ENCODE measurements at regions not wholly inside any gene's neighbourhood (a gene's known extent, or its start where the extent isn't known, plus 50 kb on each side); places are given as distances from the start of the nearest gene placed in this dataset.

DNA sequence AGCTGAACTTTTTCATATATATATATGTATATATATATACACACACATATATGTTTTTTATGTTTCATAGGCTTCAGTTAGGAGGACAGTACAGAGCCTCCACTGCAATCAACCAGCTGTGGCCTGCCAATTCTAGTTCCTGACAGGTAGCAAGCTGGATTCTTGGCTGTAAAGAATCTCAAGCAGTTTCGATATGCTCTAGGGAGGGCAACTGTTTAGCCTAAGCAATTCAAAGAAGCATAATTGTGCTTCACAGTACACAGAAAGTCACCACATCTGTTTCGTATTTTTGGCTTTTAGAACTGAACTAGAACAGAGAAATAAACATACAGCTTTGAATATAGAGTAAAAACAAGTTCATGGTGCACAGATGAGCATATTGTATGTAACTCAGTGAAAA is 152.4 kb upstream of the ARRDC3 start:
- Mint-ChIP-seq H3K4me3 (no peak overlapping the region), H3K36me3 (no peaks in the 10 kb centered on the region), H3K4me1 (no peaks in the 10 kb centered on the region), H3K27me3 (ENCODE audit: low read depth in 3 of 3) (peaks cover 0 to 6% (median 0%) of the 10 kb centered on the region in 3 donors), H3K27ac (no peak overlapping the region), H3K9me3 (peaks cover 0 to 4% (median 0%) of the 10 kb centered on the region in 6 donors)
- DNase-seq = no peak

DNA sequence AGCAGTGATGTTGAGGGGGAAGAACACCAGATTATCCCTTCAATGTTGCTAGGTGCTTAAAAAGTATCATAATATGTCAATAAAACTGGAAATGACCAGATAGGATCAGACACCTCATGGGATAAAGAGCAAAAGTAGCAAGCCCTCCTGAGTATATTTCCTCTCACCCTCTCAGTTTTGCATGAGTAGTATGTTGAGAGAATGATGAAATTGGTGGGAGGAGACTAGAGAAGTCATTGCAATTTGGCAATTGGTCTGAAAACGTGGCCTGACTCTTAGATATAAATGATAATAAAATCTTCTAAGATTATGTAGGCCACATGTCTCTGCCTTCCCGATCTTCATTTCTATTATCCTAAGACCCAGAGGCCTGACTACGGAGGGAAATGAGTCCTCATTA is 151.2 kb upstream of the ARRDC3 start:
- H3K36me3 Mint-ChIP-seq = peaks cover 0 to 1% (median 0%) of the 10 kb centered on the region in 3 donors
- H3K4me3 Mint-ChIP-seq = no peak overlapping the region
- DNase-seq = no peak
- H3K4me1 Mint-ChIP-seq = no peaks in the 10 kb centered on the region
- H3K9me3 Mint-ChIP-seq = peaks cover 0 to 4% (median 0%) of the 10 kb centered on the region in 6 donors
- H3K27ac Mint-ChIP-seq = no peak overlapping the region
- peaks cover 0 to 8% (median 0%) of the 10 kb centered on the region in 3 donors for H3K27me3 Mint-ChIP-seq (ENCODE audit: low read depth in 3 of 3)

DNA sequence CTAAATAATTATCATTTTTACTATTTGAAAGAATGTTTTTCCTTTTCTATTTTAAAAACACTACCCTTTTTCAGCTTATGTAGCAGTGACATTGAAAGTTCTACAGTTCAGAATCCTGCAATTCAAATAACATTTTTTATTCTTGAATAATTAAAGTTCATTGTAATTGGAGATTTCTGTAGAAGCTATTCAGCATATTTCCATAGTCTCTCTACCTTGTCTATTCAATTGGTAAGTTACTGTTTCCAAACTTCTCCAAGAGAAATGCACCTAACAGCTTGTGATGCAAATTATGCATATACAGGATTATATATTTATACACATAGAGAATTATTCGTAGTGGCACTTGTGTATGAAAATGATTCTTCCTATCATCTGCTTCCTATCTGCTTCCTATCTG is 149.7 kb upstream of the ARRDC3 start:
- Mint-ChIP-seq H3K9me3 (peaks cover 0 to 4% (median 0%) of the 10 kb centered on the region in 6 donors), H3K4me1 (no peaks in the 10 kb centered on the region), H3K36me3 (peaks cover 0 to 4% (median 4%) of the 10 kb centered on the region in 3 donors), H3K27ac (no peak overlapping the region), H3K4me3 (no peak overlapping the region), H3K27me3 (ENCODE audit: low read depth in 3 of 3) (peaks cover 0 to 5% (median 0%) of the 10 kb centered on the region in 3 donors)
- no peak for DNase-seq

DNA sequence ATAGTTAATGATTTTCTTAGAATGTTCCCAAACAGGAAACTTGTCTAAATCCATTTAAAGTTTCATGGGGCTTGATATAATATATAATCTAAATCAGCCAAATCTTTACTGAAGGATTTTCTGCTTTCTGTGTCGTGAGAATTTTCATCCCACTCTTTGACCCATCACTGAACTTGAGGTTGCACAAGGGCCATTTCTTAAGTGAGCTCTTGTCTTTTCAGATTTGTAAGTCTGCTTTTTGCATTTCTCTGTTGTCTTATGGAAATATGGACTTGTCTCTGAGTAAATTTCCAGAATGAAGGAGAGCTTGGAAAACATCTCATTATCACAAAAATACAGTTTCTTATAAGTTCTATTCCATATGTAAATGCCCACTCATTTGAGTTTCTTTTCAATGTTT is 149.2 kb upstream of the ARRDC3 start:
- no peak for DNase-seq
- Mint-ChIP-seq H3K27ac (no peak overlapping the region), H3K36me3 (peaks cover 0 to 4% (median 4%) of the 10 kb centered on the region in 3 donors), H3K4me1 (no peaks in the 10 kb centered on the region), H3K27me3 (ENCODE audit: low read depth in 3 of 3) (peaks cover 0 to 4% (median 0%) of the 10 kb centered on the region in 3 donors), H3K9me3 (peaks cover 0 to 4% (median 0%) of the 10 kb centered on the region in 6 donors), H3K4me3 (no peak overlapping the region)

DNA sequence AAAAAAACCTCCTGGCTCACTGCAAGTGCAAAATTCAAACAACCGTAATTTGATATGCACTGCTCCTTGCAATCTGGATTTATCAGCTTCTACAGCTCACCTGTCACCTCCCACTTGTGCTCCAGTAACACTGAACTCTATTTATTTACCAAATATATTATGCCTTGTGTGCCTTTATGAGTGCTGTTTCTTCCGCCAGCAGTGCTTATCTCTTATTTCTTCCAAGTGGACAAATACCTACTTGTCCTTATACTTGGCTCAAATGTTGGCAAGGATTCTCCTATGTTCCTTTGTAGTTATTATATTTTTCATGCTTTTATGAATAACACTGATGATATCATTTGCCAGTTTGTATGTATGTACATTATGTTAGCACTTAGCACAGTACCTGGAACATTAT is 145.7 kb upstream of the ARRDC3 start:
- Mint-ChIP-seq H3K36me3 (peaks cover 0 to 4% (median 4%) of the 10 kb centered on the region in 3 donors), H3K27me3 (ENCODE audit: low read depth in 3 of 3) (peaks cover 0 to 4% (median 2%) of the 10 kb centered on the region in 3 donors), H3K9me3 (peaks cover 0 to 4% (median 0%) of the 10 kb centered on the region in 6 donors), H3K4me1 (no peaks in the 10 kb centered on the region), H3K4me3 (no peak overlapping the region), H3K27ac (no peak overlapping the region)
- no peak for DNase-seq

DNA sequence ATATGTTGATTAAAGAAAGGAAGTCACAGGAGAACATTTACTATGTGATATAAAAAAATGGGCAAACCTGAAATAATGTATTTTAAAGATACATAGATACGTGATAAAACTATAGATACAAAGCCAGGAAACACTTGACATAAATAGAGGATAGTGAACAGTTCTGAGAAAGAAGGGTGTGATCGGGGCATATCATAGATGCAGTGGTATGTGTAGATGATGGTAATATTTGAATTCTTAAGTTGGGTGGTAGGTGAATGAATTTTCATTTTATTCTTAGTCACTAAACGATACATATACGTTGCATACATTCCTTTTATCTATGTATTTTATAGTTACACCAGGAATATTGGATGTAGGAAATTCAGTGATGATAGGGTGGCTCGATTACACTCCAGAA is 138.7 kb upstream of the ARRDC3 start:
- Mint-ChIP-seq H3K36me3 (no peaks in the 10 kb centered on the region), H3K4me1 (no peaks in the 10 kb centered on the region), H3K4me3 (no peak overlapping the region), H3K27me3 (ENCODE audit: low read depth in 3 of 3) (peaks cover 0 to 5% (median 4%) of the 10 kb centered on the region in 3 donors), H3K9me3 (no peaks in the 10 kb centered on the region), H3K27ac (no peak overlapping the region)
- DNase-seq = no peak

DNA sequence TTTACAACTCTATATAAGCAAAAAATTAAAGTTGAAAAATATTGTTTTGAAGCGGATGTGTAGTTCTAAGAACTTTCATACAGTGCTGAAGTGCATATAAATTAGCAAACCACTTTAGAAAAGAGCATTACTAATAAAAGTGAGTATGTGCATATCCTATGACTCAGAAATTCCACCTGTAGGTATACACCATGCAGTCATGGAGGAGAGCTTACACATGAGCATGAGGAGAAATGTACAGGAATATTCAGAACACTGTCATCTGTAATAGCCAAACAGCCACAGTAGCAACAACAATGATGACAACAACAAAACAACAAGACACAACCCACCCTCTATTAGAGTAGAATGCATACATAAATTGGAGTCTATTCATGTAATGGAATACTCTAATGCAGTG is 138.2 kb upstream of the ARRDC3 start:
- H3K27me3 Mint-ChIP-seq (ENCODE audit: low read depth in 3 of 3) = peaks cover 0 to 5% (median 4%) of the 10 kb centered on the region in 3 donors

DNA sequence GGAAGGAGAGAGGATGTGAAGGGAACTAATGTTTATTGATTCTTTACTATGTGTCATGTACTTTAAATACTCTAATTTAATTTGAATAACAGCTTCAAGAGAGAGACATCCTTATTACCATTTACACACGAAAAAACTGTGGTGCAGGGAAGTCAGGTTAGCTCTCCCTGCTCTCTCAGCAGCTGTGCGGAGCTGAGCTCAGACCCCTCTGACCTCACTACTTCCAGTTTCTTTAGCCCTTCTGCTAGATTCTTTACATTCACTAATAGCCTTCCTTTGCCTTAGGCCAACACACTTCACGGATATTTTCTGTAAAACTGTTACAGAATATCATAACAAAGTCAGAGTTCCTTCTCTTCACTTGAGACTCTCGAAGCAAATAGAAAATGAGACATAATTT is 131.3 kb upstream of the ARRDC3 start:
- H3K4me1 Mint-ChIP-seq = peaks cover 0 to 12% of the 10 kb centered on the region in 2 donors
- peaks cover 0 to 4% (median 2%) of the 10 kb centered on the region in 3 donors for H3K27me3 Mint-ChIP-seq (ENCODE audit: low read depth in 3 of 3)
- no peak overlapping the region for H3K27ac Mint-ChIP-seq
- H3K9me3 Mint-ChIP-seq = no peaks in the 10 kb centered on the region
- no peak for DNase-seq
- H3K36me3 Mint-ChIP-seq = no peaks in the 10 kb centered on the region
- no peak overlapping the region for H3K4me3 Mint-ChIP-seq

More for the DNA sequence above, 138.2 kb upstream of the ARRDC3 start:
- H3K9me3 Mint-ChIP-seq = no peaks in the 10 kb centered on the region
- H3K27ac Mint-ChIP-seq = no peak overlapping the region
- no peak for DNase-seq
- H3K4me1 Mint-ChIP-seq = no peaks in the 10 kb centered on the region
- H3K4me3 Mint-ChIP-seq = no peak overlapping the region
- no peaks in the 10 kb centered on the region for H3K36me3 Mint-ChIP-seq

DNA sequence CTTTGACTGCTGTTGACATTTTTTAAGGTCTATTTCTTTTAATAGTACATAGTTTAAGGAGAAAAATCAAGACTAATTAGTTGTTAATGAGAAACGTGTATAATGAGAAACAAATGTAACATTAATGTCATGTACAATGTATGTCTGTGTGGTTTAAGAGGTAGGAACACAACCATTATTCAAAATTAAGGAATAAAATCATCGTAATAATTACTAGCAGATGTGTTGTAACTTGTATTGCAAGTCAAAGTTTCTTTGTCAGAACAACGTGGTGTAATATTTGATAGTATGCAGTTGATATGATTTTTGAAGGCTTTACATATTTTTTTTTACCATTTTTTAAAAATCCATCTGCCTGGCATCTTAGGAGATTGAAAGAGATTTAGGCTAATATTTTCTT is 120.2 kb upstream of the ARRDC3 start:
- Mint-ChIP-seq H3K9me3 (no peaks in the 10 kb centered on the region), H3K4me3 (no peak overlapping the region), H3K36me3 (no peaks in the 10 kb centered on the region), H3K4me1 (no peaks in the 10 kb centered on the region), H3K27ac (no peak overlapping the region), H3K27me3 (ENCODE audit: low read depth in 3 of 3) (peaks cover 0 to 1% (median 0%) of the 10 kb centered on the region in 3 donors)
- no peak for DNase-seq

DNA sequence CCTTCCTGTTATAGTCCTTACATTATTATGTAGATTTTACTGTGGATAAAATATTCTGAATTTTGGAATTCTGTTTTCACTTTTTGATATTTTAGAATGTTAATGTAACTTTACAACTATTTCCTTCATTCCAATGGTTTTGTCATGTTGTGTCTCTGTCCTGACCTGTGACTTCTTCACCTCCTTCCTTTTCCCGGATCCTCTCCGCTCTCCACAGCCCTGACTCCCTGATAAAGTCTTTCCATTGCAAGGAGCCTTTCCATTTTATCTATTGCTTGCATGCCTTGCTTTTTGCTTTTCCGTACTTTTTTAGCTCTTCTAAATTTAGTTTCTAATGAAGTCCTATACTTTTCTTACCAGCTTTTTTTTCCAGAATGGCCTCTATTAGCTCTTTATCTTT is 117.6 kb upstream of the ARRDC3 start:
- H3K27ac Mint-ChIP-seq = peak overlapping the region in 1 of 6 donors; percentile 89
- H3K9me3 Mint-ChIP-seq = no peaks in the 10 kb centered on the region
- H3K27me3 Mint-ChIP-seq (ENCODE audit: low read depth in 3 of 3) = peaks cover 1 to 3% (median 1%) of the 10 kb centered on the region in 3 donors
- no peaks in the 10 kb centered on the region for H3K4me1 Mint-ChIP-seq
- H3K4me3 Mint-ChIP-seq = no peak overlapping the region
- no peak for DNase-seq
- no peaks in the 10 kb centered on the region for H3K36me3 Mint-ChIP-seq

DNA sequence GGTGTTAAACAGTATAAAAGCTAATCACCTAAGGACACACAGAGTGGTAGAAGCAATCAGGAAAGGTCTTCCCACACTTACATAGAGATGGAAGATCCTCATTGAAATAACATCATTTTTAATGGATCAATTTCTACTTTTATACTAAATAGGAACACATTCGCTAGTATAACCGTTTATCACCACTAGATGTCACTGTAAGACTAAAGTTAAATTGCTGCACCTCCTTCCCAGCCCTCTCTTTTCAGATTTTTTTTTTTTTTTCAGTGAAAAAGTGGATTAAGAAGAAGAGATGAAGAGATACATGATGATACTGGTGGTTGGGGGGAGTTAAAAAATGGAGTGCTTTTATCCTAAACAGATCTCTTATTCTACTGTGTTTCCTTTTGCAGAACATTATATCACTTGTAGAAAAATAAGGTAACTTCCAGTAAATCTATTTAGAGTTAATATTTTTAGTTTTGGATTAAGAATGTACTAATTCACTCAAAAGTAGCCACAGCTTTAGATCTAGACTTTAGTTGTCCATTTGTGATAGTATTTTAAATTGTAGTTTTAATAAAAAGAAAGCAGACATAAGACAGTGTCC is 116.9 kb upstream of the ARRDC3 start:
- no peak overlapping the region for H3K27ac Mint-ChIP-seq
- peak; percentile 38 to 52 (median 48) for DNase-seq
- no peak overlapping the region for H3K4me3 Mint-ChIP-seq
- H3K9me3 Mint-ChIP-seq = no peaks in the 10 kb centered on the region
- H3K27me3 Mint-ChIP-seq (ENCODE audit: low read depth in 3 of 3) = peaks cover 1 to 3% (median 1%) of the 10 kb centered on the region in 3 donors
- peaks cover 0 to 2% of the 10 kb centered on the region in 2 donors for H3K4me1 Mint-ChIP-seq
- no peaks in the 10 kb centered on the region for H3K36me3 Mint-ChIP-seq

DNA sequence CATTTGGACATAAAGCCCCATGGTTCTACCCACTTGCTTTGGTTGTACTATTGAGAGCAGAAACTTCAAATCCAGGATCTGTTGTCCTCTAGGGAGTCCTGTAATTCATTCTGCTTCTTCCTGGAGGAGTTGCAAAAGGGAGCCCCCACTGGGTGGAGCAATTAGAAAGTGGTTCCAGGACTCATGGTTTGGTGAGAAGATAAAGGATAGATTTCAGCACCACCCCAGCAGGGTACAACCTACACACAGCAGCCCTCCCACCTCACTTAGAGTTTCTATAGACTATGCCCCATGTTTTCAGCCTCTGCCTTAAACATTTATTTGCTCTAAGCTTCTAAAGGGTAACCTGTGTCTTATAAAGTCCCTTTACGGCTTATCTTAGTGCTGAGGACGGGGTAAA is 112.6 kb upstream of the ARRDC3 start:
- DNase-seq = no peak
- H3K36me3 Mint-ChIP-seq = peaks cover 0 to 3% (median 0%) of the 10 kb centered on the region in 3 donors
- no peaks in the 10 kb centered on the region for H3K9me3 Mint-ChIP-seq
- no peak overlapping the region for H3K27ac Mint-ChIP-seq
- peaks cover 29 to 33% of the 10 kb centered on the region in 2 donors for H3K4me1 Mint-ChIP-seq
- H3K27me3 Mint-ChIP-seq (ENCODE audit: low read depth in 3 of 3) = peaks cover 0 to 5% (median 1%) of the 10 kb centered on the region in 3 donors
- no peak overlapping the region for H3K4me3 Mint-ChIP-seq

DNA sequence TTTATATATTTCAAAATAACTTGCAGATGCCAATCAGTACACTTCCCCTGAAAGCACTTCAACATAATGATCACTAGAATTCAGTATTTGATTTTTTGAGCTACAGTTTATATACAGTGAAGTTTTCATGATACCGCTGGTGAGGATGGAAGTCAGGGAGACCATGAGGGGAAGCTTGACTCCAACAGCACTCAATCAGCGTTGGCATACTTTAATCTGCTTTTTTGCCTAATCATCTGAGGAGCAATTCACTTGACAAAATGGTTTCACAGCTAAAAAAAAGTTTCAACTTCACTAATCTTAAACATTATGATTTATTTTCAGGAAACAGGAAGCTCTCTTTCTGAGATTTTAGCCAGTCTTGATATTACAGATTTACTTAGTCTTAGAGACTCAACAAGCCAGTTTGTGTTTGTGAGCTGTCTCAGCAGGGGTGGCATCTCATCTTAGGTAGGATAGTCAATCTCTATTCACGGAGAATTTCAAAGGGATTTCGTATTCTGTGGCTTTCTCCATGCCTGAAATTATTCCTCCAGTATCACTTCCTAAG is 111.4 kb upstream of the ARRDC3 start:
- Mint-ChIP-seq H3K9me3 (no peaks in the 10 kb centered on the region), H3K27ac (peak overlapping the region in 1 of 6 donors; percentile 18), H3K36me3 (peaks cover 0 to 3% (median 0%) of the 10 kb centered on the region in 3 donors), H3K4me3 (no peak overlapping the region), H3K4me1 (peaks cover 29 to 33% of the 10 kb centered on the region in 2 donors), H3K27me3 (ENCODE audit: low read depth in 3 of 3) (peaks cover 0 to 5% (median 1%) of the 10 kb centered on the region in 3 donors)
- no peak for DNase-seq

DNA sequence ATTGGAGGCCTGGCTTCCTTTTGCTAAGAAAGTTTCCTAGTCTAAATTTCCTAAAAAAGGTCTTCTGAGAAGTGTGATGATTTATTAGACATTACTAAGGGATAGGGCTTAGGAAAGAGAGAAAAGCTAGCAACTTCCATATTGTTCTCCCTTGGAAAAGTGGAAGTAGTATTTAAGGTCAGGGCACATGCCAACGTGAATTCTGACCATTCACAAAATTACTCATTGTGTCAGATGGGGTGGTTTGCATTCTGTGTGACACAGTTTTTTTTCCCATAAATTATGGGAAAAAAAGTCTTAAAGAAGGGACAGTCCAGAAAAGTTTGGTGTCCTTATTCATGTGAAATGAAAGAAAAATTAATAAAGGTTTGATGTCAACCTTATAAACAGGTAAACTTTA is 110.0 kb upstream of the ARRDC3 start:
- Mint-ChIP-seq H3K27ac (peak overlapping the region in 4 of 6 donors; percentile 14 to 56 (median 32)), H3K27me3 (ENCODE audit: low read depth in 3 of 3) (peaks cover 0 to 5% (median 1%) of the 10 kb centered on the region in 3 donors), H3K36me3 (peaks cover 0 to 9% (median 5%) of the 10 kb centered on the region in 3 donors), H3K4me1 (peaks cover 29 to 33% of the 10 kb centered on the region in 2 donors), H3K4me3 (peak overlapping the region; percentile 24 to 56 (median 49)), H3K9me3 (no peaks in the 10 kb centered on the region)
- no peak for DNase-seq

All from immature natural killer cell (primary cell).